ENCODE measurements at regions not wholly inside any gene's neighbourhood (a gene's known extent, or its start where the extent isn't known, plus 50 kb on each side); places are given as distances from the start of the nearest gene placed in this dataset.

DNA sequence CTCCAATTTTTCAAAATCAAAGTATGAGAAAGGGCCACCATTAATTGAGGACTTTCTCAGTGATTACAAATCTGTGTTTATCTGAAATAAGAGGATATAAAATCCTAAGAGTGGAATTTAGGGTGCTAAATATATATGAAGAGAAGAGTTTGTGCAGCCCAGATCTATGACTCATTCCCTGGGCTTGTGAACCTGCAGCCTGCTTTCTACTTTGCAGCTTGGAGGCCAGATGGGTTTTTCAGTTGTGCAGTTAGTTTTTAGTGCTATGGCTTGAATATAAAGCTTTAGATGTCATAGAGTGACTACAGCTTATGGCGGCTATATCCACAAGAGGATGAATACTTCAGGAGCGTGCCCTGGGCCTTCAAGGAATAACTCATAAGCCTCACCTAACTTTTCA is 1391.1 kb downstream of the FSTL5 start:
- no peak for DNase-seq (ENCODE audit: low read depth in 4 of 4, low spot score in 3 of 4)

DNA sequence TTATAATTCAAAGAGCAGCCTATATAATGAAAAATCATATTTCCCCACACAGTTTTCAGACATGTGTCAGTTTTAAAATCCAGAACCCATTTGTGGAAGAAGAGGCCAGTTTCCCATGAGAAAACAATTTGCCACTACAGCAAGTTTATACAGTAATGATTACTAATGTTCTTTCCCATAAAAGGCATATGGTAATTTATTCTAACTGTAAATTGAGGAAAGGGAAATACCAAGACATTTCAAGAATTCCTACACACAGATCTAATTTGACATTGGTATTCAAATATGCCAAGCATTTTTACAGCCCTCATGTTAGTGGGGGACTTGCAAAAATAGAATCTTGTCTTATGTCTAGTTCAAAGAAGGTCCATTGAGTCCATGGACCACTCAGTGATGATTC is 1368.6 kb downstream of the FSTL5 start:
- no peak for DNase-seq (ENCODE audit: low read depth in 4 of 4, low spot score in 3 of 4)

DNA sequence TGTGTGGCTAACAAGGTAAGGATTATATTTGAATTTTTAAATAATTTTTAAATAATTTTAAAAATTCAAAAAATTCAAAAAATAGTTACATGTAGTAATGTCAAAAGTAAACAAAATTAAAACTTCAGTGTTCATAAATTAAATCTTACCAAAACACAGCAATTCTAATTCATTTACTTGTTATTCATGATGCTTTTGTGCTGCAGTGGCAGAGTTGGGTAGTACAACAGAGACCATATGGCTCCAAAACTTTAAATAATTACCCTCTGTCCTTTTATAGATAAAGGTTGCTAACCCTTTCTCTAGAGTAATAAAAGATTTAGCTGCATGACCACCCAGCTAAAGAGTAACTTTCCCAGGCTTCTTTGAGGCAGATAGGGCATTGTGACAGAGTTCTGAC is 1355.6 kb downstream of the FSTL5 start:
- DNase-seq (ENCODE audit: low read depth in 4 of 4, low spot score in 3 of 4) = no peak

DNA sequence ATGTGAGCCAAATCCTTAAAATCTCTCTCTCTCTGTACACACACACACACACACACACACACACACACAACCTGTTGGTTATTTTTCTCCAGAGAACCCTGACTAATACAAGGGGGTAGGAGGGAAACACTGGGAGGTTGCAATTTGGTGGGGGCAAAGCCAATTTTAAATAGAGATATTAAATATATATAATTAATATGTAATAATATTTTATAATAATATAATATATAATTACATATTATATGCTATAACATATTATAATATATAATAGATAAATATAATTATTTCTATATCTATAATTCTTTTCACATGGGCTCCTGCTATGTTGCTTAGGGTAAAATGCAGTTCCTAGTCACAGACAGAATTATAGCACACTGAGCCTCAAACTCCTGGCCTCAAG is 1354.2 kb downstream of the FSTL5 start:
- no peak for DNase-seq (ENCODE audit: low read depth in 4 of 4, low spot score in 3 of 4)

DNA sequence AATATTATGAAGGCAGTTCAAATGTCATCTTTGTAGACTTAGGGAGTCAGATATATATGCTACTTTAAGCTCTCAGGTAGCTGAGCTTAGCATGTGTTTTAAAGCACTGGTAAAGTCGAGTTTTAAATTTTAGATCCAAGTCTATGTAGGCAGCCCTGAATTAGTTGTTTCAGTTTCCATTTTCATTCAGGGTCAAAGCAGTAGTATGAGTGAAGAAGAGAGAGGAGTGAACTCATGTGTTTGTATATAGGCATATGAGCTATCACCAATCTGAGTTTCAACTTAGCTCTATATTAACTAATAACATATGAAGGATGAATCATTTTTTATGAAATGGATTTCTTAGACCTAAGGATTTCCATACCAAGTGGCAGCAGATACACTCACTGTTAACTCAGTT is 1353.4 kb downstream of the FSTL5 start:
- DNase-seq (ENCODE audit: low read depth in 4 of 4, low spot score in 3 of 4) = no peak

DNA sequence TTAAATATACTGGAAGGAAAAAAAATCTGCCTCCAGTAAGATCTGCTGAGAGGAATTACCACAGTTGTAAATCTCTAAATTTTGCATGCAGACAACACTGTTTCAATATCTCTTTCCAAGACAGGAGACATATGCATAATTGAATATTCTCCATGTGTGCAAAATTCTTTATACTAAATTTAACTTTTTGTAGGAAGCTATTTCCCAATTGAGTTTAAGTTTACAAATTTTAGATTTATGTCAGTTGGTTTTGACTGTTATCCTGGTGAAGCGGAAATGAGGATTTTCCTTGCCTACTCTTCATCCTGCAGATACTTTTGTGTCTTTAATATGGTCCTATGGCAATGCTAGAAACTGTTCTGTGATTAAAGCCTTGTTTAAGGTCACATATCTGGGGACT is 1352.9 kb downstream of the FSTL5 start:
- no peak for DNase-seq (ENCODE audit: low read depth in 4 of 4, low spot score in 3 of 4)

- no peak for DNase-seq (ENCODE audit: low read depth in 4 of 4, low spot score in 3 of 4)
These were observed 1351.8 kb downstream of the FSTL5 start for GRCh38 chr4:160811956-160812355.

- no peak for DNase-seq (ENCODE audit: low read depth in 4 of 4, low spot score in 3 of 4)
These were observed 1349.1 kb downstream of the FSTL5 start for GRCh38 chr4:160814726-160815125.

DNA sequence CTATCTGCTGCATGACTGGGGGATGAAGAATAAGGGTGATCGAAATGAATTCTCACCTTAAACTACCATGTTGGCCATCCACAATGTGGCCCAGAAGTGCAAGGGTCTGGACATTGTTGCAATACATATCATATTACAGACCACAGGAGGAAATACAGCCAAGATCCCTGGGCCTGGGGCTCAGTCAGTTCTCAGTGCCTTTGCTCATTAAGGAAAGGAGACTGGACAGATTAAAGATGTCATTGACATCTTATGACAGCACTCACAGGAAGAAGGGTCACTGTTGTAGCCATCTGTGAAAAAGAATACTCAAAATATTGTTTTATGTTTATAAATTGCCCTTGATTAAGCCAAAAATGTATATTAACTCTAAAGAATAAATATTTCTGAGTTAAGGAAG is 1345.2 kb downstream of the FSTL5 start:
- no peak for DNase-seq (ENCODE audit: low read depth in 4 of 4, low spot score in 3 of 4)

DNA sequence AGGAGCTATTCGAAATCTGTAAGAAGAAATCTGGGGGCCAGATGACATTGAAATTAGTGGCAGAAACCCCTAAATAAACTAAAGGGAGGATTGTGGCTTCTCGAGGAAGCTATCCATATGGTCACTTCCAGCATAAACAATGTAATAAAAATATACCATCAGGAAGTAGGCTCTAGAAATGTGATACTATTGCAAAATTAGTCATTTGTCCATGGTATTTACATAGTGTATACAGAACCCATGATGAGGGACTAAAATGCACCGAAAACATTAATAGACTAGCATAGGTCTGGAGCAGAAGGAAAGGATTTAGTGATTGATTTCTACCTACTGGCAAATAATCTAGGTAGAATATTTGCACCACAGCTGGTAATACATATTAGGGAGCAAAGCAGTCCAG is 1344.0 kb downstream of the FSTL5 start:
- no peak for DNase-seq (ENCODE audit: low read depth in 4 of 4, low spot score in 3 of 4)

- no peak for DNase-seq (ENCODE audit: low read depth in 4 of 4, low spot score in 3 of 4)
These were observed 1339.3 kb downstream of the FSTL5 start for GRCh38 chr4:160824481-160824880.

DNA sequence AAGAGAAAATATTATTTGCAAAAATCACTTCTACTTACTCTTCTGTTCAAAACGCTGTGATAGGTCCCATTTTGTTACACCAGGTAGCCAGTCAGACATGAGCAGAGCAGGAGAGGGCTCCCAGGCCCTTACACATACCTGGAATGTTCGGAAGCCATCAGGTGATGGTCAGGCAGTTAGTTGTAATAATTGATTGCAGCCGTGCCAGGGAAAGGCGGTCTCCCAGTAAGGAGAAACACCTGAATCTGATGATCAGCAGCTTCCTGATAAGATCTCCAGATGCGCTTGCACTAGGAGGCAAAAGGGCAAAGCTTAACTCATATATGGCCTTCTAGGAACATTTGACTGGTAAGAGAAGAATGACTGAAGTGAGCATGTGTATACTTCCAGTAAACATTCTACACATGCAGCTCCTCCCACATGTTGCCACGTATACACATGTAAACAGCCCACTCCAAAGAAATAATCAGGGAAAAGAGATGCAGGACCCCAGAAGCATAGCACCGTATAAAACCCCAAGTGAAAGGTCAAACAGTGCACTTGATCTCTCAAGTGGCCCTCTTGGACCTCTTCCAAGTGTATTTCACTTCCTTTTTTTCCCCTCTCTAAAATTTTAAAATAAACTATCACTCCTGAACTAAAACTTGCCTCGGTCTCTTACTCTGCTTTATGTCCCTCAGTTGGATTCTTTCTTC is 1338.0 kb downstream of the FSTL5 start:
- no peak for DNase-seq (ENCODE audit: low read depth in 4 of 4, low spot score in 3 of 4)

- DNase-seq (ENCODE audit: low read depth in 4 of 4, low spot score in 3 of 4) = no peak
These were observed 1337.5 kb downstream of the FSTL5 start for GRCh38 chr4:160826339-160826679.

DNA sequence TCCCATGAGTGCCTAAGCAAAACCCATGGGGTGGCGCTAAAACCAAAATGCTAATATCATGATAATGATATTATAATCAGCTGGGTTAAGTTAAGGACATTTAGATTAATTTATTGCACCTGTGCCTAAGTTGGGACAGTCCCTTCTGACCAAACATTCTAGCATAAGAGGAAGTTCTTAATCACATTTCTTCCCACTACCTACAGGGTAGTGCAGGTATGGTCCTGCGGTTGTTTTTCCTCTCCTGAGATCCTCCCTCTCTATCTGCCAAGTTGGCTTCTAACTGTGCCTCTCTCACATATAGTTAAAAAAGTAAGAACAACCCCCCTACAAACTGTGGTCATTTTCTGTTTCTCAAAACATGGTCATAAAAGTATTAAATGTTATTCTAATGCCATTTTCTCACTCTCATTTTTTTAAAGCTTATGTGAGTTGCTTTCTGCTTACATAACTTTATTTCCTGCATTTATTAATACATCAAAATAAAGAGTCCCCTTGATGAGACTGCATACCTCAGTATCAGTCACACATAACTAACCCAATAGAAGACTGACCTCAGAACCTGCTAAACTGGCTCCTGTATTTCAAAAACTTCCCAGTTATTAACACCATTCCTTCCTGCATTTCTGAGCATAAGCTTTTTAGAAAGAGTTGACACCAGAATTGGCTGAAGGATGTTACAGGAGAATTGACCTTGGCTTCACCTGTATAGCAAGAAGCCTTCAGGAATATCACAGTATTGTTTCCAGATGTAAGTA is 1332.5 kb downstream of the FSTL5 start:
- DNase-seq (ENCODE audit: low read depth in 4 of 4, low spot score in 3 of 4) = peak in 1 of 4 donors; percentile 17

DNA sequence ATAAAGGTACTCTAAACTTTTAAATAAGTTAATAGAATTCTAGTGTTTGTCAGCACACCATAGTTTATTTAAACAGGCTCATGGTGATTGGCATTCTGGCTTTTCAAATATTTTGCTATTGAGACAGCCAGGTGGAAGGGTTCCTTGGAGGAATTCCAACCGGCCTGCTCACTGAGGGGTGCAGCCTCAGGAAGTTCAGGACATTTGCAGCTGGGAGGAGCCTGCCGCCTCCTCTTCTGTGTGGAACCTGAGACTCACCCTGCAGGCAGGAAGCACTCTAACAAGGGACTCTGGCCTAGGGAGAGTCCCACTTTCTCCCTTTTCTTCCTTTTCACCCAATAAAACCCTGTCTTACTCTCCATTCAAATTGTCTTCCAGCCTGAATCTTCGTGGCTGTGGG is 1328.0 kb downstream of the FSTL5 start:
- DNase-seq (ENCODE audit: low read depth in 4 of 4, low spot score in 3 of 4) = no peak

DNA sequence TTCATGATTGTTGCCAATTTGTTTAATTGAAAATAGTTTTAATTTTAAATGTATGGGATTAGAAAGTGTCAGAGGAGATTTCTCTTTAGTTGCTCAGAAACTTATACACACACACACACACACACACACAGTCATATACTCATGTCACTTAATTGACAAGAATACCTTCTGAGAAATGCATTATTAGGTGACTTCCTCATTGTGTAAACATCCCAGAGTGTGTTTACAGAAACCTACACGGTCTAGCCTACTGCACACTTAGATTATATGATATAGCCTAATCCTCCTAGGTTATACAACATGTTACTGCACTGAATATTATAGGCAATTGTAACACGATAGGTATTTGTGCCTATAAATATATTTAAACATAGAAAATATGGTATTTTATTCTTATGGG is 1327.4 kb downstream of the FSTL5 start:
- no peak for DNase-seq (ENCODE audit: low read depth in 4 of 4, low spot score in 3 of 4)

DNA sequence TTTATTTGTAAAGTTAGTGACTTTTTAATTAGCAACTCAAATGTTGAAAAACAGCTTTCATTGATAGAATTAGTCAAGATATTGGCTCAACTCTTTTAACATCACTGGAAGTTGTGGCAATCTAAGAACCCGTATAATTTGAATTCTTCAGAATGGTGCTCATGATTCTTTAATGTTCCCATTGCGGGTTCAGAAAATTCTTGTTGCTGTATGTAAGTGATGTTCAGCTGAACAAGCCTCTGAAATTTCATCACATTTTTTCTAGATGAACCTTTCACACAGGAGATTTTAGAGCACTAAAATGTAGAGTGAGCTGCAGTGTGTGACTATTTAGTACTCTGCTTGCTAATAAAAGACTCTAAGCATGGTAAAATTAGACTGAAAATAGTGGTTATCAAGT is 1317.7 kb downstream of the FSTL5 start:
- DNase-seq (ENCODE audit: low read depth in 4 of 4, low spot score in 3 of 4) = no peak

GRCh38 chr4:160847228-160847627 is 1316.6 kb downstream of the FSTL5 start:
- DNase-seq (ENCODE audit: low read depth in 4 of 4, low spot score in 3 of 4) = no peak

DNA sequence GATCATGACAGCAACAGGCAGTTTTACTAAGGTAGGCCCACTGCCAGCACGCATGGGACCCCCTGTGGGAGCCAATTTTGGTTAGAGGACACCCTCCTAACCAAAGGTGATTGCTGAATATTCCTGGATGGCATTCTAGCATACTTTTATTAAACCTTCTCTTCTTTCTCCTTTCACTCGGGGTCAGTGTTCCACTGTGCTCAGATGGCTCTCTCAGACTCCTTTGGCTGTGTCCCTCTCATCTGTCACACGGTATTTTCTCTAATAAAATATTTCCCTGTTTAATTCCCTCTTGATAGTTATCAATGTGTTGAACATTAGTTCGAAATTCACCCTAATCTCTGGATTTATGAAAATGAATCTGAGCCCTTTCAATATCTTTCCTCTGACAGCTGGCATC is 1315.3 kb downstream of the FSTL5 start:
- no peak for DNase-seq (ENCODE audit: low read depth in 4 of 4, low spot score in 3 of 4)

DNA sequence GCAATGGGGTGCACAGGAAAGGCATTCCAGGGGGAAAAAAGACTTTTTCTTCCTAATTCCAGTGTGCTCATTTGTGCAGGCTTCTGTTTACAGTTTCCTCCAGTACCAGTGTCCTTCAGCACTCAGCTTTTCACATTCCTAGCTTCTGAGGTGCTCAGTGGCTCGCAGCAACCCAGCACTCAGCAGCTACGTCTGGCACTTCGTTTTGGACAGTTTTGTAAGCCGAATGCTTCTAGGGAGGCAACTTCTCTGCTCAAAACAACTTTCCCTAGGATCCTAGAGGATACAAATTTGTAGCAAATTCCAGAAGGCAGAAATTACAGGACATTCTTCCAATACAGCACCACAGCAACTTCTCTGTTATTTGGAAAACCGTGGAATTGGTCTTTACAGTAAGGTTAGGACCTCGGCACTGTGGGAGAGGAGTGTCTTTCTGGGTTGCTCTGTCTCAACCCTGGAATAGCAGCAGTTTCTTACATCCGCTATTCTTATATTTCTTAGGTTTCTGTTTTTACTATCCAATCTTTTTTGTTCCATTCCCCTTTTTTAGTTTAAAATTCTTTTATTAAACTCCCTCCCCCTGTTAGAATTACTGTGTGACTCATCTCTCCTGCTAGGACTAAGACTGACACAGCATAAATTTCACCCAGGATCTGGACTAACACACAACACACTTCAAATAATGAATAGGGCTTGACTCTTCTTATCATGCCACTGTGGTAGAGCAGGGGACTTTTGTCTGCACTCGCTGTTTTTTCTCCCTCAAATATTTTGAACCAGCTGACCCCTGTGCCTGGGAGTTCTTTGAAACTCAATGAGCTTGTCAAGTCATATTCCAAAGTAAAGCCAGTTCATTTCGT is 1314.7 kb downstream of the FSTL5 start:
- no peak for DNase-seq (ENCODE audit: low read depth in 4 of 4, low spot score in 3 of 4)

- no peak for DNase-seq (ENCODE audit: low read depth in 4 of 4, low spot score in 3 of 4)
These were observed 1299.5 kb downstream of the FSTL5 start for GRCh38 chr4:160864253-160864652.

DNA sequence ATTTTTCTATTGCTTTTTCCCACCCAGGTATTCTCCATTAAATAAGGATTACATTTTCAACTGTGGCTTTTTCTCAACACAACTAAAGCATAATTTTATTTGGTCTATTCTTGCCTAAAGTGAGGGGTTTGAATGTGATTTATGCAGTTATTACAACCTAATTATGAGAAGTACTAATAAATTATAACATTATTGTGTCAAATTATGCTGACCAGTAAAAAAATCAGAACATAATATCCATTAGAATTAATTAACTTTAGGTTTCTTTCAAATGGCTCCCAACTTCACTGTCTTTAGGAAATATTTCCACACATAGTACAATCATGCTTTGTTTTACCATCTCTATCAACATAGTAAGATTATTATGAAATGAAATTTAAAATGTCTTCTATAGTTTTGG is 1293.9 kb downstream of the FSTL5 start:
- no peak for DNase-seq (ENCODE audit: low read depth in 4 of 4, low spot score in 3 of 4)

Data from left renal pelvis (tissue), 4 donors.